Activated T-helper 2 cell treated with anti-CD3 and anti-CD28 coated beads, Interferon-gamma antibody, Interleukin-2, Interleukin-4, amounts not matched to agents 10 μg/mL and 5 μg/mL and 100 μg/mL, durations not matched to agents 14 hours and 24 hours and 36 hours (primary cell): ENCODE measurements at regions not wholly inside any gene's neighbourhood (a gene's known extent, or its start where the extent isn't known, plus 50 kb on each side); places are given as distances from the start of the nearest gene placed in this dataset.

Experiments
- DNase-seq: peaks from one replicate; pipeline ENCODE4 v3.0.0; 2021; ENCODE audit warnings: low spot score
- H3K27ac Mint-ChIP-seq: one replicate; pipeline ENCODE4 v1.8.0; 2021; ENCODE audit warnings: mixed read lengths
- H3K27me3 Mint-ChIP-seq: one replicate; pipeline ENCODE4 v1.8.0; 2021; ENCODE audit warnings: low read depth, mixed read lengths
- H3K36me3 Mint-ChIP-seq: one replicate; pipeline ENCODE4 v1.8.0; 2021; ENCODE audit warnings: low read depth, mixed read lengths
- H3K4me1 Mint-ChIP-seq: one replicate; pipeline ENCODE4 v1.8.0; 2021; ENCODE audit warnings: low read depth, mixed read lengths
- H3K4me3 Mint-ChIP-seq: one replicate; pipeline ENCODE4 v1.8.0; 2021; ENCODE audit warnings: low read depth, mild to moderate bottlenecking, moderate library complexity, mixed read lengths
- H3K9me3 Mint-ChIP-seq: one replicate; pipeline ENCODE4 v1.8.0; 2021; ENCODE audit warnings: mixed read lengths
- intact Hi-C: fragments of 100-400 bp; cut with micrococcal nuclease; formaldehyde crosslinking; loops from one replicate; pipeline ENCODE4 v1.15.1; 2023

- H3K4me1 Mint-ChIP-seq = no peaks in the 10 kb centered on the region
- H3K4me3 Mint-ChIP-seq = no peak overlapping the region
- H3K36me3 Mint-ChIP-seq = no peaks in the 10 kb centered on the region
- no peak overlapping the region for H3K27ac Mint-ChIP-seq
- DNase-seq = no peak
- H3K27me3 Mint-ChIP-seq = peaks cover 9% of the 10 kb centered on the region
- H3K9me3 Mint-ChIP-seq = no peaks in the 10 kb centered on the region
- intact Hi-C loops = no loop called here
These were observed 96.5 kb upstream of the ADRA1B start for GRCh38 chr5:159819591-159820411.

GRCh38 chr5:159820692-159821091 lies 95.6 kb upstream of the ADRA1B start:
- no peak for DNase-seq
- intact Hi-C loops = no loop called here
- H3K27me3 Mint-ChIP-seq = peaks cover 9% of the 10 kb centered on the region
- H3K4me3 Mint-ChIP-seq = no peak overlapping the region
- H3K27ac Mint-ChIP-seq = no peak overlapping the region
- no peaks in the 10 kb centered on the region for H3K9me3 Mint-ChIP-seq
- H3K36me3 Mint-ChIP-seq = no peaks in the 10 kb centered on the region
- no peaks in the 10 kb centered on the region for H3K4me1 Mint-ChIP-seq

- Mint-ChIP-seq H3K27ac (no peak overlapping the region), H3K4me1 (peaks cover 5% of the 10 kb centered on the region), H3K36me3 (no peaks in the 10 kb centered on the region), H3K27me3 (peaks cover 7% of the 10 kb centered on the region), H3K4me3 (no peak overlapping the region), H3K9me3 (no peaks in the 10 kb centered on the region)
- DNase-seq = no peak
- intact Hi-C loops = no loop called here
These were observed 94.8 kb upstream of the ADRA1B start for GRCh38 chr5:159821461-159821940.

- no peaks in the 10 kb centered on the region for H3K9me3 Mint-ChIP-seq
- H3K36me3 Mint-ChIP-seq = no peaks in the 10 kb centered on the region
- H3K4me3 Mint-ChIP-seq = no peak overlapping the region
- H3K4me1 Mint-ChIP-seq = peaks cover 5% of the 10 kb centered on the region
- intact Hi-C loops = no loop called here
- peaks cover 6% of the 10 kb centered on the region for H3K27me3 Mint-ChIP-seq
- no peak overlapping the region for H3K27ac Mint-ChIP-seq
- DNase-seq = no peak
These were observed 91.8 kb upstream of the ADRA1B start for GRCh38 chr5:159824188-159825161.

DNA sequence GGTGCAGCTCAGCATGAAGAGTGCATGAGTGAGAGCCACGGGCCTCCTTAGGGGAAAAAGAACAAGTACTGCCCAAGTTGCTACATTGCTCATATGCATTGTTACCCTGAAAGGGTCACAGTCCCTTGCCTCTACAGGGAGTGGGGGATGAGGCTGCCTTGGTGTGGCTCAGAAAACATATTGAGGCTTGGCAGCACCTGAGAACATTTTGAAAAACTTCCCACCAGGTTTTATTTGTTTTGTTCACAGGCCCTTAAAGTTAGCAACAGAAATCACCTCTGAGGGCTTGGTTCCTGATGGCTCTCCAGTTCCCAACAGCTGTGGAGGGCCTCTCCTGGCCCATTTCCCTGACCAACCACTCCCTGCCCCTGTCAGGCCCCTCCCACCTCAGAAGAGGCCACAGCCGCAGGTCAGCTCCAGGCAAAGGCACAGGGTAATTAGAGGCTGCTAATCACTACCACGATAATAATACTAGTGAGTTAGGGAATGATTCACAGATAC lies 90.7 kb upstream of the ADRA1B start:
- DNase-seq = no peak
- Mint-ChIP-seq H3K4me1 (peaks cover 5% of the 10 kb centered on the region), H3K4me3 (no peak overlapping the region)

DNA sequence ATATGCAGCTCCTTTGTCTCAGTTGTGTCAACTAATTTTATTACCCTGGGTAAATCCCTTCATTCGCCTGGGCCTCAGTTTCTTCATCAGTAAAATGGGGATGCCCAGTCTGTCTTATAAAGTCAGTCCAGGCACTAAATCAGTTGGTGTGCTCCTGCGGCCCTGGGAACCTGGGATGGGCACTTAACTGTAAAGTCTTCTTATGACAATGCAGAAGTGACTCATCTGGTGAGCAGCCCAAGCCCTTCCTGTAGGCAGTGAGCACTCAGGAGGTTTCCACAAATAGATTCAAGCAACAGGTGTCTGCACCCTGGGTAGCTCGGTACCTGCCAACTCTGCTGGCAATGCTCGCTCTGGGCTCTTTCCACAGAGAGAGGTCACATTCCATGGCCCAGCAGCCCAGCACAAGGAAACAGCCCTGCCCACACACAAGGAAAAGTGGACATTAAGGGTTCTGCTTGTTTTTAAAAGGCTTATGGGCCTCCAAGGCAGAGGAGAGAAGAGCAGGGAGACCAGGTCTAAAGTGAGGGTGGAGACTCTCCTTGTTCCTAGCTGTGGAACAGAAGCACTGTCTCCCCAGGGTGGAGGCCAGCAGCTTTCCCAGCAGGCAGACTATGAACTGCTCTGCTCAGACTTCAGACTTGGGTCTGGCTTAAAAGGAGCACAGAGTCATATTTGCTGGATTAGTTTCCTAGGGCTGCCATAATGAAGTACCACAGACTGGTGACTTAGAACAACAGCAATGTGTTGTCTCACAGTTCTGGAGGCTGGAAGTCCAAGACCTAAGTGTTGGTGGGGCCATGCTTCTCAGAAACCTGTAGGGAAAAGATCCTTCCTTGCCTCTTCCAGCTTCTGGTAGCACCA lies 89.7 kb upstream of the ADRA1B start:
- no peak overlapping the region for H3K27ac Mint-ChIP-seq
- intact Hi-C loops = no loop called here
- DNase-seq = no peak
- H3K4me3 Mint-ChIP-seq = no peak overlapping the region
- no peaks in the 10 kb centered on the region for H3K36me3 Mint-ChIP-seq
- peaks cover 9% of the 10 kb centered on the region for H3K27me3 Mint-ChIP-seq
- H3K9me3 Mint-ChIP-seq = no peaks in the 10 kb centered on the region
- H3K4me1 Mint-ChIP-seq = peaks cover 5% of the 10 kb centered on the region

More for the DNA sequence above, 90.7 kb upstream of the ADRA1B start:
- Mint-ChIP-seq H3K9me3 (no peaks in the 10 kb centered on the region), H3K27me3 (peaks cover 8% of the 10 kb centered on the region), H3K27ac (no peak overlapping the region), H3K36me3 (no peaks in the 10 kb centered on the region)
- intact Hi-C loops = no loop called here

- Mint-ChIP-seq H3K27me3 (peaks cover 6% of the 10 kb centered on the region), H3K4me1 (peaks cover 5% of the 10 kb centered on the region), H3K36me3 (no peaks in the 10 kb centered on the region), H3K4me3 (no peak overlapping the region), H3K27ac (no peak overlapping the region), H3K9me3 (no peaks in the 10 kb centered on the region)
- intact Hi-C loops = no loop called here
- DNase-seq = no peak
These were observed 88.4 kb upstream of the ADRA1B start for GRCh38 chr5:159827861-159828260.

- peaks cover 7% of the 10 kb centered on the region for H3K9me3 Mint-ChIP-seq
- intact Hi-C loops = no loop called here
- H3K27me3 Mint-ChIP-seq = peaks cover 3% of the 10 kb centered on the region
These were observed 84.2 kb upstream of the ADRA1B start for GRCh38 chr5:159832073-159832472.

DNA sequence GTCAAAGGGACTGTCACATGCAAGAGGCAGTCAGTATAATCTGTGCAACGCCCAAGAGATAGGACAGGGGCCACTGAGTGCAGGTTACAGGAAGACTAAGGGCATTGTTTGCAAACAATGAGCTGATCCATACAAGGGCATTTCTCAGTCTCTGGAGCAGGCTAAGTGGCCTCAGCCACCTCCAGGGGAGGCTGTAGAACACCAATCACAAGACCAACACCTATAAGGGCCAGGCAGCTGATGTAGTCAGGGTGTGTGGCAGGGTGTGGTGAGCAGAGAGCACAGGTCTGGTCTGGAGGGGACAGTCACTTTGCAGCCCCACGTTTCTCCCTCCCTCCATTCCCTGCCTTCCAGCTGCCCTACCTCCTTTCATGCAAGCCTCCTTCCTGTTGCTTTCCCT lies 83.2 kb upstream of the ADRA1B start:
- H3K4me3 Mint-ChIP-seq = no peak overlapping the region
- H3K27ac Mint-ChIP-seq = no peak overlapping the region
- intact Hi-C loops = no loop called here
- H3K9me3 Mint-ChIP-seq = peaks cover 7% of the 10 kb centered on the region
- H3K4me1 Mint-ChIP-seq = no peaks in the 10 kb centered on the region
- no peak for DNase-seq
- H3K36me3 Mint-ChIP-seq = no peaks in the 10 kb centered on the region
- peaks cover 3% of the 10 kb centered on the region for H3K27me3 Mint-ChIP-seq

More at GRCh38 chr5:159832073-159832472, 84.2 kb upstream of the ADRA1B start:
- no peaks in the 10 kb centered on the region for H3K36me3 Mint-ChIP-seq
- H3K4me1 Mint-ChIP-seq = no peaks in the 10 kb centered on the region
- H3K4me3 Mint-ChIP-seq = no peak overlapping the region
- H3K27ac Mint-ChIP-seq = no peak overlapping the region
- DNase-seq = no peak

- DNase-seq = no peak
- H3K27ac Mint-ChIP-seq = no peak overlapping the region
- intact Hi-C loops = no loop called here
- H3K4me1 Mint-ChIP-seq = no peaks in the 10 kb centered on the region
- no peaks in the 10 kb centered on the region for H3K36me3 Mint-ChIP-seq
- peaks cover 3% of the 10 kb centered on the region for H3K27me3 Mint-ChIP-seq
- H3K9me3 Mint-ChIP-seq = peaks cover 7% of the 10 kb centered on the region
- no peak overlapping the region for H3K4me3 Mint-ChIP-seq
These were observed 82.4 kb upstream of the ADRA1B start for GRCh38 chr5:159833846-159834245.

DNA sequence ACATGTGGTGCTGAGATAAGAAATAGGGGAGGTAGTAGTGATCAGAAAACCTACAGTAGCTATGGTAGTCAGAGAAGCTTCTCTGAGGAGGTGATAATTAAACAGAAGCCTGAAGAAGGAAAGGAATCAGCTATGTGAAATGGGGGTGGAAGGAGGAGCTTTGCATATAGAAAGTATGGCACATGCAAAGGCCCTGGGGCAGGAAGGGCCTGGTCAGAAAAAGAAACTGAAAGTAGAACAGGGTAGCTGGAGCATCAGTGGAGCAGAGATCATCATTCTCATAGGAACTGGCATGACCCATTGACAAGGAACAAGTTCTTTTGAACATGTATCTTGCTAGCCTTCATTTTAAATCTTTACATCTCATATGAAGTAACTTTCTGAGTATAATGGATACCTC lies 80.7 kb upstream of the ADRA1B start:
- intact Hi-C loops = no loop called here
- H3K27ac Mint-ChIP-seq = no peak overlapping the region
- H3K36me3 Mint-ChIP-seq = no peaks in the 10 kb centered on the region
- H3K27me3 Mint-ChIP-seq = peaks cover 5% of the 10 kb centered on the region
- DNase-seq = no peak
- H3K9me3 Mint-ChIP-seq = peaks cover 7% of the 10 kb centered on the region
- no peak overlapping the region for H3K4me3 Mint-ChIP-seq
- H3K4me1 Mint-ChIP-seq = no peaks in the 10 kb centered on the region

GRCh38 chr5:159836691-159837090 lies 79.6 kb upstream of the ADRA1B start:
- Mint-ChIP-seq H3K36me3 (no peaks in the 10 kb centered on the region), H3K27me3 (peaks cover 4% of the 10 kb centered on the region), H3K9me3 (peaks cover 7% of the 10 kb centered on the region), H3K4me1 (no peaks in the 10 kb centered on the region), H3K4me3 (no peak overlapping the region), H3K27ac (no peak overlapping the region)
- intact Hi-C loops = no loop called here
- no peak for DNase-seq
